ENCODE measurements at regions not wholly inside any gene's neighbourhood (a gene's known extent, or its start where the extent isn't known, plus 50 kb on each side); places are given as distances from the start of the nearest gene placed in this dataset.

GRCh38 chr13:82848766-82849165, 1033.5 kb downstream of the SLITRK1 start:
- 26% methylated on average over 1 of the region's 1 CpG for WGBS (ENCODE audit: missing lambda C conversion rate)
- no peak overlapping the region for H3K4me3 ChIP-seq
- no peak for ATAC-seq
- CTCF ChIA-PET: no interaction called here
- no peaks in the 10 kb centered on the region for H3K4me1 ChIP-seq
- FAIRE-seq: no peak
- no peak for DNase-seq (ENCODE audit: low read depth in 1 of 2, low spot score in 1 of 2)
- POLR2A ChIA-PET: no interaction called here
- no peak overlapping the region for H3K27ac ChIP-seq
- TF ChIP-seq, protein P1, sequence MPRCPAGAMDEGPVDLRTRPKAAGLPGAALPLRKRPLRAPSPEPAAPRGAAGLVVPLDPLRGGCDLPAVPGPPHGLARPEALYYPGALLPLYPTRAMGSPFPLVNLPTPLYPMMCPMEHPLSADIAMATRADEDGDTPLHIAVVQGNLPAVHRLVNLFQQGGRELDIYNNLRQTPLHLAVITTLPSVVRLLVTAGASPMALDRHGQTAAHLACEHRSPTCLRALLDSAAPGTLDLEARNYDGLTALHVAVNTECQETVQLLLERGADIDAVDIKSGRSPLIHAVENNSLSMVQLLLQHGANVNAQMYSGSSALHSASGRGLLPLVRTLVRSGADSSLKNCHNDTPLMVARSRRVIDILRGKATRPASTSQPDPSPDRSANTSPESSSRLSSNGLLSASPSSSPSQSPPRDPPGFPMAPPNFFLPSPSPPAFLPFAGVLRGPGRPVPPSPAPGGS (IDR thresholded peaks at IDR 0.05): no peak
- no peak for TF ChIP-seq MAFK (IDR thresholded peaks at IDR 0.05; ENCODE audit: partially characterized antibody)
- no peak for TF ChIP-seq CEBPB (IDR thresholded peaks at IDR 0.05)
- no peaks in the 10 kb centered on the region for H3K9me3 ChIP-seq
- no peak overlapping the region for H3K4me2 ChIP-seq

DNA sequence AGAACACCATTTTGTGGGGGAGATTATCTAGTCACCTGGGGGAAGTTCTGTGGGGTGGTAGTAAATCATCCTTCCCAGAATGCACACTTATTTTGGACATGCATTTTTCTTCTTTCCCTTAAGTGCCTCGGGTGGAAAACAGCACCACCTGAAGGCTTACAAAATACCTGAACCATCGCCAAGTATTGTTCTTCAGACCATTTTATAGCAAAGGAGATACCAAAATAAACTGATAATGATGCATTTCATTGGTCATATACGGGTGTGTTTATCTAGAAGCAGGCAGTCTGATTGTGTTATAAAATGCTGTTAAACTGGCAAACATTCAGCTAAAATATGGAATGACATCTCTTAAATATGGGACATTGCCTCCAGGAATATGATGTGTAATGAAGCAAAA, 1034.7 kb downstream of the SLITRK1 start:
- no peaks in the 10 kb centered on the region for H3K4me1 ChIP-seq
- ChIA-PET POLR2A (no interaction called here), CTCF (interaction anchor here (1.0 kb wide), 1 partner anchor 21 kb away, joined by 4 read pairs; no protein-coding TSS in a partner anchor)
- H3K4me3 ChIP-seq: no peak overlapping the region
- DNase-seq (ENCODE audit: low read depth in 1 of 2, low spot score in 1 of 2) (no peak), FAIRE-seq (no peak), ATAC-seq (no peak)
- TF ChIP-seq RNF2 (IDR thresholded peaks at IDR 0.05; ENCODE audit: borderline replicate concordance, low read depth) (no peak), E2F6 (IDR thresholded peaks at IDR 0.05; ENCODE audit: borderline replicate concordance, low read depth) (no peak), KDM5A (IDR thresholded peaks at IDR 0.05) (no peak), SMC3 (IDR thresholded peaks at IDR 0.05) (no peak), FOSB (CRISPR knock-in tag; IDR thresholded peaks at IDR 0.05) (no peak), RCOR1 (IDR thresholded peaks at IDR 0.05; ENCODE audit: low read depth, low read length) (no peak), ZFP36 (IDR thresholded peaks at IDR 0.05; ENCODE audit: borderline replicate concordance, partially characterized antibody) (no peak), EHF (CRISPR knock-in tag; IDR thresholded peaks at IDR 0.05) (no peak), KDM1A (IDR thresholded peaks at IDR 0.05; ENCODE audit: low read depth) (no peak), HEYL (CRISPR knock-in tag; IDR thresholded peaks at IDR 0.05) (no peak)
- TF ChIP-seq, protein P2, sequence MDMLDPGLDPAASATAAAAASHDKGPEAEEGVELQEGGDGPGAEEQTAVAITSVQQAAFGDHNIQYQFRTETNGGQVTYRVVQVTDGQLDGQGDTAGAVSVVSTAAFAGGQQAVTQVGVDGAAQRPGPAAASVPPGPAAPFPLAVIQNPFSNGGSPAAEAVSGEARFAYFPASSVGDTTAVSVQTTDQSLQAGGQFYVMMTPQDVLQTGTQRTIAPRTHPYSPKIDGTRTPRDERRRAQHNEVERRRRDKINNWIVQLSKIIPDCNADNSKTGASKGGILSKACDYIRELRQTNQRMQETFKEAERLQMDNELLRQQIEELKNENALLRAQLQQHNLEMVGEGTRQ (IDR thresholded peaks at IDR 0.05): no peak
- no peak overlapping the region for H3K4me2 ChIP-seq
- H3K27ac ChIP-seq: no peak overlapping the region
- 4% methylated on average over 3 of the region's 3 CpGs for WGBS (ENCODE audit: missing lambda C conversion rate)
- H3K9me3 ChIP-seq: no peaks in the 10 kb centered on the region

- no peak overlapping the region for H3K4me2 ChIP-seq
- H3K9me3 ChIP-seq: no peaks in the 10 kb centered on the region
- ChIA-PET POLR2A (no interaction called here), CTCF (no interaction called here)
- H3K4me3 ChIP-seq: no peak overlapping the region
- 29% methylated on average over 3 of the region's 3 CpGs for WGBS (ENCODE audit: missing lambda C conversion rate)
- ATAC-seq: no peak
- no peak for TF ChIP-seq RAD21 (conservative IDR thresholded peaks at IDR 0.05 in 1 of 2, IDR thresholded peaks at IDR 0.05 in 1 of 2)
- no peak for TF ChIP-seq FOSB (CRISPR knock-in tag; IDR thresholded peaks at IDR 0.05)
- no peak for TF ChIP-seq HOXA7 (CRISPR knock-in tag; IDR thresholded peaks at IDR 0.05)
- FAIRE-seq: no peak
- no peak overlapping the region for H3K27ac ChIP-seq
- H3K4me1 ChIP-seq: no peaks in the 10 kb centered on the region
- DNase-seq (ENCODE audit: low read depth in 1 of 2, low spot score in 1 of 2): no peak
Measured at GRCh38 chr13:82833923-82834322, 1048.4 kb downstream of the SLITRK1 start.

- ATAC-seq: no peak
- POLR2A ChIA-PET: no interaction called here
- CTCF ChIA-PET: no interaction called here
- no peak for DNase-seq (ENCODE audit: low read depth in 1 of 2, low spot score in 1 of 2)
- 100% methylated on average over 1 of the region's 1 CpG for WGBS (ENCODE audit: missing lambda C conversion rate)
- FAIRE-seq: no peak
- Histone ChIP-seq H3K4me2 (no peak overlapping the region), H3K9me3 (no peaks in the 10 kb centered on the region), H3K4me3 (no peak overlapping the region), H3K4me1 (no peaks in the 10 kb centered on the region), H3K27ac (no peak overlapping the region)
- TF ChIP-seq KDM5A (IDR thresholded peaks at IDR 0.05) (no peak), SREBF2 (IDR thresholded peaks at IDR 0.05) (no peak), ZSCAN20 (CRISPR knock-in tag; IDR thresholded peaks at IDR 0.05) (no peak), MAFK (IDR thresholded peaks at IDR 0.05; ENCODE audit: partially characterized antibody) (no peak), SMC3 (IDR thresholded peaks at IDR 0.05) (no peak), HDAC2 (IDR thresholded peaks at IDR 0.05) (no peak), MAZ (IDR thresholded peaks at IDR 0.05; ENCODE audit: borderline replicate concordance, low read depth, low read length) (no peak), CEBPB (IDR thresholded peaks at IDR 0.05) (no peak), RNF2 (IDR thresholded peaks at IDR 0.05; ENCODE audit: borderline replicate concordance, low read depth) (no peak), NFE2L2 (conservative IDR thresholded peaks at IDR 0.05; ENCODE audit: low read length) (no peak)
- TF ChIP-seq, protein P2 (IDR thresholded peaks at IDR 0.05): no peak
- TF ChIP-seq, protein P3, sequence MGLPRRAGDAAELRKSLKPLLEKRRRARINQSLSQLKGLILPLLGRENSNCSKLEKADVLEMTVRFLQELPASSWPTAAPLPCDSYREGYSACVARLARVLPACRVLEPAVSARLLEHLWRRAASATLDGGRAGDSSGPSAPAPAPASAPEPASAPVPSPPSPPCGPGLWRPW (IDR thresholded peaks at IDR 0.05): no peak
- TF ChIP-seq, protein P1 (IDR thresholded peaks at IDR 0.05): no peak
Measured at GRCh38 chr13:82829040-82829439, 1053.2 kb downstream of the SLITRK1 start.

Measured in A549 (cell line).